ENCODE measurements at regions not wholly inside any gene's neighbourhood (a gene's known extent, or its start where the extent isn't known, plus 50 kb on each side); places are given as distances from the start of the nearest gene placed in this dataset.
A peak's percentile ranks its signal among the peaks of the same experiment; 100 is the strongest.

- no peak for TF ChIP-seq ZNF292 (tag by site-specific recombination; IDR thresholded peaks at IDR 0.05; ENCODE audit: borderline replicate concordance, low read depth)
- TF ChIP-seq GLI4 (tag by site-specific recombination; IDR thresholded peaks at IDR 0.05) = 0 out of 2 replicates have a peak, but pooled peaks have one; percentile 46
- no peak for TF ChIP-seq ZNF837 (tag by site-specific recombination; IDR thresholded peaks at IDR 0.05)
- no peak for TF ChIP-seq ZBTB44 (tag by site-specific recombination; IDR thresholded peaks at IDR 0.05)
- no peak for TF ChIP-seq ZNF324 (tag by site-specific recombination; IDR thresholded peaks at IDR 0.05)
- TF ChIP-seq ZNF140 (tag by site-specific recombination; IDR thresholded peaks at IDR 0.05) = no peak
- TF ChIP-seq ZNF280D (tag by site-specific recombination; IDR thresholded peaks at IDR 0.05) = peak; percentile 70; the same call in 1 of the 2 replicates
- no peak for TF ChIP-seq HOXC10 (CRISPR knock-in tag; IDR thresholded peaks at IDR 0.05)
- peak; percentile 84 for TF ChIP-seq ZBTB26 (tag by site-specific recombination; optimal IDR thresholded peaks at IDR 0.05)
- no peak for TF ChIP-seq ZNF792 (tag by site-specific recombination; IDR thresholded peaks at IDR 0.05)
- TF ChIP-seq KLF17 (tag by site-specific recombination; IDR thresholded peaks at IDR 0.05) = 0 out of 2 replicates have a peak, but pooled peaks have one; percentile 15
- TF ChIP-seq ZEB2 (tag by site-specific recombination; IDR thresholded peaks at IDR 0.05) = peak; percentile 94
- no peak for TF ChIP-seq ZNF791 (tag by site-specific recombination; IDR thresholded peaks at IDR 0.05)
- TF ChIP-seq ZNF548 (tag by site-specific recombination; IDR thresholded peaks at IDR 0.05) = no peak
- TF ChIP-seq PRDM6 (tag by site-specific recombination; IDR thresholded peaks at IDR 0.05) = no peak
- peak; percentile 81 for TF ChIP-seq ZIC2 (tag by site-specific recombination; IDR thresholded peaks at IDR 0.05)
- peak; percentile 79; the same call in 1 of the 2 replicates for TF ChIP-seq ZNF561 (tag by site-specific recombination; IDR thresholded peaks at IDR 0.05; ENCODE audit: borderline replicate concordance)
- TF ChIP-seq ZNF639 (tag by site-specific recombination; IDR thresholded peaks at IDR 0.05) = no peak
- TF ChIP-seq ZSCAN16 (tag by site-specific recombination; IDR thresholded peaks at IDR 0.05) = no peak
- no peak for TF ChIP-seq TSHZ1 (tag by site-specific recombination; IDR thresholded peaks at IDR 0.05; ENCODE audit: borderline replicate concordance)
- no peak for TF ChIP-seq ZNF266 (tag by site-specific recombination; IDR thresholded peaks at IDR 0.05; ENCODE audit: low read depth)
- 0 out of 2 replicates have a peak, but pooled peaks have one; percentile 39 for TF ChIP-seq ZNF660 (tag by site-specific recombination; IDR thresholded peaks at IDR 0.05)
- no peak for TF ChIP-seq ZNF747 (tag by site-specific recombination; IDR thresholded peaks at IDR 0.05)
- TF ChIP-seq GLIS2 (tag by site-specific recombination; IDR thresholded peaks at IDR 0.05) = peak; percentile 99
- no peak for TF ChIP-seq ZNF404 (tag by site-specific recombination; IDR thresholded peaks at IDR 0.05)
- no peak for TF ChIP-seq ZNF211 (tag by site-specific recombination; IDR thresholded peaks at IDR 0.05; ENCODE audit: low read depth)
Observed at GRCh38 chr10:31603235-31604087, 284.4 kb downstream of the ZEB1 start (continued).

All from HEK293 (cell line).